SU-DHL-6 (cell line): ENCODE measurements at regions not wholly inside any gene's neighbourhood (a gene's known extent, or its start where the extent isn't known, plus 50 kb on each side); places are given as distances from the start of the nearest gene placed in this dataset.

Experiments
- H2AFZ ChIP-seq: fragments of 200-600 bp; sonication (generic); 2 replicates; pipeline ENCODE4 v1.6.1; 2014; ENCODE audit warnings: low read depth, mild to moderate bottlenecking, moderate library complexity, mixed read lengths, antibody characterized with exemption, low read length; ENCODE audit not compliant: severe bottlenecking
- H3F3A ChIP-seq: fragments of 200-600 bp; shearing (Covaris generic); 2 replicates; pipeline ENCODE4 v1.6.0; 2016; ENCODE audit warnings: antibody characterized with exemption, mild to moderate bottlenecking; ENCODE audit not compliant: insufficient read depth
- H3K27ac ChIP-seq: fragments of 200-600 bp; sonication (generic); 2 replicates; pipeline ENCODE4 v1.5.1; 2016; ENCODE audit warnings: low read depth, mild to moderate bottlenecking, low read length, moderate library complexity, mixed read lengths
- H3K27me3 ChIP-seq: fragments of 200-600 bp; sonication (generic), shearing (Covaris generic); 2 replicates; pipeline ENCODE4 v1.6.0; 2014; ENCODE audit warnings: mild to moderate bottlenecking, low read length
- H3K36me3 ChIP-seq: fragments of 200-600 bp; sonication (generic); 2 replicates; pipeline ENCODE4 v1.6.1; 2014; ENCODE audit warnings: mild to moderate bottlenecking, low read length, mixed read lengths
- H3K4me2 ChIP-seq: fragments of 300-600, 200-600 bp; shearing (Covaris generic), sonication (generic); 2 replicates; pipeline ENCODE4 v1.6.0; 2014; ENCODE audit warnings: low read length, low read depth, mild to moderate bottlenecking; ENCODE audit not compliant: poor library complexity, severe bottlenecking
- H3K4me3 ChIP-seq: fragments of 200-600 bp; sonication (generic); 2 replicates; pipeline ENCODE4 v1.5.1; 2014; ENCODE audit warnings: antibody characterized with exemption, low read length, mild to moderate bottlenecking, mixed read lengths; ENCODE audit not compliant: insufficient read depth, poor library complexity, severe bottlenecking
- H3K79me2 ChIP-seq: fragments of 200-600 bp; sonication (generic); 2 replicates; pipeline ENCODE4 v1.6.1; 2014; ENCODE audit warnings: mild to moderate bottlenecking, low read length, moderate library complexity; ENCODE audit not compliant: insufficient read depth
- H3K9ac ChIP-seq: fragments of 200-600 bp; sonication (generic); 2 replicates; pipeline ENCODE4 v1.7.0; 2014; ENCODE audit warnings: mild to moderate bottlenecking, low read length
- H3K9me2 ChIP-seq: fragments of 200-600 bp; sonication (generic); replicated peaks from 2 replicates; pipeline ENCODE4 v1.6.1; 2014; ENCODE audit warnings: low read length; ENCODE audit not compliant: insufficient read depth
- H3K9me3 ChIP-seq: fragments of 200-600 bp; sonication (generic); 2 replicates; pipeline ENCODE4 v1.6.1; 2014; ENCODE audit warnings: low read length, mixed read lengths; ENCODE audit not compliant: insufficient read depth
- H4K20me1 ChIP-seq: fragments of 200-600 bp; sonication (generic); 2 replicates; pipeline ENCODE4 v1.6.1; 2014; ENCODE audit warnings: low read depth, mild to moderate bottlenecking, antibody characterized with exemption, low read length, moderate library complexity, mixed read lengths
- EZH2phosphoT487 ChIP-seq: fragments of 200-600 bp; sonication (generic), shearing (Covaris generic); conservative IDR thresholded peaks from 2 replicates; pipeline ENCODE4 v1.6.1; 2018; ENCODE audit warnings: mild to moderate bottlenecking, antibody characterized with exemption, low read length, moderate library complexity, mixed read lengths
- TF ChIP-seq, protein P1 (sequence below): fragments of 200-600 bp; sonication (generic); IDR thresholded peaks from one replicate; pipeline ENCODE4 v1.5.1; 2017; ENCODE audit warnings: antibody characterized with exemption, mild to moderate bottlenecking, low read length, moderate library complexity; ENCODE audit not compliant: insufficient read depth, poor library complexity, severe bottlenecking

DNA sequence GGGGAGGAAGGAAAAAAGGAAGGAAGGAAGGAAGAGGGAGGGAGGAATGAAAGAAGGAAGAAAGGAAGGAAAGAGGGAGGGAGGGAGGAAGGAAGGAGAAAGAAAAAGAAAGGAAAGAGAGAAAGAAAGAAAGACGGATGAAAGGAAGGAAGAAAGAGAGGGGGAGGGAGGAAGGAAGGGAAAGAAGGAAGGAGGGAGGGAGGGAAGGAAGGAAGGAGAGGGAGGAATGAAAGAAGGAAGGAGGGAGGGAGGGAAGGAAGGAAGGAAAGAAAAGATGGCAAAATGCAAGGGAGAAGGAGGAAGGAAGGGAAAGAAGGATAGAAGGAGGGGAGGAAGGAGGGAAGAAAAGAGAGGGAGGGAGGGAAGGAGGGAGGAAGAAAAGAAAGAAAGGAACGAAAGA lies 257.3 kb upstream of the C16orf82 start:
- H3K4me3 ChIP-seq, result no peak overlapping the region
- no peaks in the 10 kb centered on the region for H3K79me2 ChIP-seq
- H4K20me1 ChIP-seq, result no peaks in the 10 kb centered on the region
- H3K4me2 ChIP-seq, result no peak overlapping the region
- H3K27ac ChIP-seq, result no peak overlapping the region
- H2AFZ ChIP-seq, result no peak overlapping the region
- TF ChIP-seq, protein P1, sequence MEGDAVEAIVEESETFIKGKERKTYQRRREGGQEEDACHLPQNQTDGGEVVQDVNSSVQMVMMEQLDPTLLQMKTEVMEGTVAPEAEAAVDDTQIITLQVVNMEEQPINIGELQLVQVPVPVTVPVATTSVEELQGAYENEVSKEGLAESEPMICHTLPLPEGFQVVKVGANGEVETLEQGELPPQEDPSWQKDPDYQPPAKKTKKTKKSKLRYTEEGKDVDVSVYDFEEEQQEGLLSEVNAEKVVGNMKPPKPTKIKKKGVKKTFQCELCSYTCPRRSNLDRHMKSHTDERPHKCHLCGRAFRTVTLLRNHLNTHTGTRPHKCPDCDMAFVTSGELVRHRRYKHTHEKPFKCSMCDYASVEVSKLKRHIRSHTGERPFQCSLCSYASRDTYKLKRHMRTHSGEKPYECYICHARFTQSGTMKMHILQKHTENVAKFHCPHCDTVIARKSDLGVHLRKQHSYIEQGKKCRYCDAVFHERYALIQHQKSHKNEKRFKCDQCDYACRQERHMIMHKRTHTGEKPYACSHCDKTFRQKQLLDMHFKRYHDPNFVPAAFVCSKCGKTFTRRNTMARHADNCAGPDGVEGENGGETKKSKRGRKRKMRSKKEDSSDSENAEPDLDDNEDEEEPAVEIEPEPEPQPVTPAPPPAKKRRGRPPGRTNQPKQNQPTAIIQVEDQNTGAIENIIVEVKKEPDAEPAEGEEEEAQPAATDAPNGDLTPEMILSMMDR, result no peak
- TF ChIP-seq EZH2phosphoT487, result no peak
- H3K36me3 ChIP-seq, result no peaks in the 10 kb centered on the region
- H3K27me3 ChIP-seq, result no peaks in the 10 kb centered on the region
- H3F3A ChIP-seq, result no peaks in the 10 kb centered on the region
- H3K9me3 ChIP-seq, result peaks cover 6% of the 10 kb centered on the region; the same call in 1 of the 2 replicates
- H3K9ac ChIP-seq, result no peak overlapping the region
- no peaks in the 10 kb centered on the region; the same call in 1 of the 2 replicates for H3K9me2 ChIP-seq

DNA sequence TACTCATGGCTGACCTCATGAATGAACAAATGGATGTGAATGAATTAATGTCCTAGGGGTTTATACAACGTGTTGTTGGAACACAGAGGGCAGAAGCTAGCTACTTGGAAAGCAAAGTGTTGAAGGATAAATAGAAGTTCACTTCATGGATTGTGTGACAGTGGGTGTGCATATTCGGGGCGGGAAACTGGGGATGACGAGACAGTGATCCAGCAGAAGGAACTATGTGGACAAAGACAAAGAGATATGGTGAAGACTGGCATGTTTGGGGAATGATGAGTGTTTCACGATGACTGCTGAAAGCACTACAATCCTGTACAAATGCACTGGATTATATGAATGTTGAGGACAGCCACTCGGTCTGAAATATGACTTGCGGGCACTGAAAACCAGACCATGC lies 250.5 kb upstream of the C16orf82 start:
- Histone ChIP-seq H3K79me2 (no peaks in the 10 kb centered on the region), H3K9ac (no peak overlapping the region), H3K27me3 (no peaks in the 10 kb centered on the region), H4K20me1 (no peaks in the 10 kb centered on the region), H2AFZ (no peak overlapping the region), H3K4me3 (no peak overlapping the region), H3K4me2 (no peak overlapping the region), H3K9me2 (no peaks in the 10 kb centered on the region), H3K36me3 (no peaks in the 10 kb centered on the region), H3F3A (no peaks in the 10 kb centered on the region), H3K27ac (no peak overlapping the region), H3K9me3 (peaks cover 6% of the 10 kb centered on the region; the same call in 1 of the 2 replicates)
- TF ChIP-seq, protein P1, result no peak
- TF ChIP-seq EZH2phosphoT487, result no peak

DNA sequence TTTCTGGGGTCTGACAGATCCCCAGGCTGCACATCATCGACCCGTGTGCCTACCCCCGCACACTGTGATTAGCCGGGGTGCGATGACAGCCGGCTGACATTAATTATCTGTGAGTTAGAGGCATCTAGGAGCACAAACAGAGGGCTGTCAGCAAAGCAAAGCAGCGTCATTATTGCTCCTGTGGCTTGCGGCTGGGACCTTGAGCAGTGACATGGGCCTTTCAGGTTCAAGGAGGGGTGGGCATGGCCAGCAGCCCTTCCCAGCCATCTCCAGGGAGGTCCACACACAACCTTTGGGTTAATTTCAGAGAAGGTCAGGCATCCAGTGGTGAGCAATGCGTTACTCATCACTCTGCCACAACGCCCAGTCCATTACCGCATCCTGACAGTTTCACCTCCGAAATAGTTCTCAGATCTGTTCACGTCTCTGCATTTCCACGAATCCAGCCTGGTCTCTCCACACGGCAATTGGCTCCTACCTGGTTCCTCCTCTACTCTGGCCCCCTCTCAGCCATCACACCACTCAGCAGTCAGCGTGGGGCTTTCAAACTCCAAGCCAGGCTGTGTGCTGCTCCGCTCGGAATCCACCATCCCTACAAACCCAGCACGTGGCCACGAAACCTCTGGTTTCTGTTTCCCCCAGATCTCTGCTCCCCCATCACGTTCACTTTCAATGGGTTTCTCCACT lies 249.7 kb upstream of the C16orf82 start:
- H3F3A ChIP-seq, result no peaks in the 10 kb centered on the region
- peaks cover 6% of the 10 kb centered on the region; the same call in 1 of the 2 replicates for H3K9me3 ChIP-seq
- no peak overlapping the region for H3K4me3 ChIP-seq
- H3K4me2 ChIP-seq, result no peak overlapping the region
- H3K27me3 ChIP-seq, result no peaks in the 10 kb centered on the region
- H3K9ac ChIP-seq, result no peak overlapping the region
- TF ChIP-seq, protein P1, result no peak
- TF ChIP-seq EZH2phosphoT487, result no peak
- no peaks in the 10 kb centered on the region for H3K36me3 ChIP-seq
- H3K79me2 ChIP-seq, result no peaks in the 10 kb centered on the region
- no peak overlapping the region for H3K27ac ChIP-seq
- H2AFZ ChIP-seq, result no peak overlapping the region
- H4K20me1 ChIP-seq, result no peaks in the 10 kb centered on the region
- no peaks in the 10 kb centered on the region for H3K9me2 ChIP-seq
